Thoracic aorta (tissue), 2 donors: ENCODE measurements at regions not wholly inside any gene's neighbourhood (a gene's known extent, or its start where the extent isn't known, plus 50 kb on each side); places are given as distances from the start of the nearest gene placed in this dataset.

Experiments used
- ATAC-seq: fragments of 150-250 bp; one replicate; pipeline ENCODE4 v1.8.0; 2017; ENCODE audit warnings: low read depth; ENCODE audit not compliant: insufficient number of reproducible peaks, low FRiP score
- DNase-seq: peaks from one replicate; pipeline ENCODE4 v3.0.0-alpha.2; 2020; ENCODE audit warnings: low spot score
- H3K27ac ChIP-seq, 2 donors: fragments of 200-600 bp; sonication (generic); 1 replicate in 1 of 2; 2 replicates in 1 of 2; pipeline ENCODE4 v1.5.1; 2016; ENCODE audit warnings: mild to moderate bottlenecking in 2 of 2, moderate library complexity in 2 of 2
- H3K27me3 ChIP-seq: fragments of 200-600 bp; sonication (generic); replicated peaks from 2 replicates; pipeline ENCODE4 v1.6.0; 2016; ENCODE audit warnings: mild to moderate bottlenecking; ENCODE audit not compliant: insufficient read depth
- H3K36me3 ChIP-seq: fragments of 200-600 bp; sonication (generic); one replicate; pipeline ENCODE4 v1.5.1; 2016
- H3K4me1 ChIP-seq, 2 donors: fragments of 200-600 bp; sonication (generic); 1 replicate in 1 of 2; 2 replicates in 1 of 2; pipeline versions ENCODE4 v1.5.1 to v1.6.0; 2016; ENCODE audit warnings: low read depth in 2 of 2, mild to moderate bottlenecking in 1 of 2; ENCODE audit not compliant: control insufficient read depth in 1 of 2
- H3K4me3 ChIP-seq: fragments of 200-600 bp; sonication (generic); 2 replicates; pipeline ENCODE4 v1.5.1; 2016; ENCODE audit warnings: mild to moderate bottlenecking
- H3K9me3 ChIP-seq: fragments of 200-600 bp; sonication (generic); 2 replicates; pipeline ENCODE4 v1.5.1; 2016
- CTCF ChIP-seq: fragments of 200-600 bp; sonication (generic); IDR thresholded peaks from one replicate; pipeline ENCODE4 v1.5.1; 2019; ENCODE audit warnings: antibody characterized with exemption

GRCh38 chr14:104284107-104284592, 145.8 kb downstream of the KIF26A start:
- DNase-seq: no peak

GRCh38 chr14:104284636-104285507, 146.5 kb downstream of the KIF26A start:
- Histone ChIP-seq H3K27ac (no peak overlapping the region), H3K4me3 (no peak overlapping the region), H3K9me3 (no peaks in the 10 kb centered on the region), H3K36me3 (no peaks in the 10 kb centered on the region), H3K4me1 (no peaks in the 10 kb centered on the region), H3K27me3 (no peaks in the 10 kb centered on the region)
- DNase-seq (no peak), ATAC-seq (no peak)
- TF ChIP-seq CTCF: no peak

More at GRCh38 chr14:104284107-104284592, 145.8 kb downstream of the KIF26A start:
- H3K27ac ChIP-seq: no peak overlapping the region
- TF ChIP-seq CTCF: no peak
- no peaks in the 10 kb centered on the region for H3K9me3 ChIP-seq
- no peaks in the 10 kb centered on the region for H3K36me3 ChIP-seq
- no peak overlapping the region for H3K4me3 ChIP-seq
- H3K4me1 ChIP-seq: no peaks in the 10 kb centered on the region
- H3K27me3 ChIP-seq: no peaks in the 10 kb centered on the region
- ATAC-seq: no peak

GRCh38 chr14:104285508-104285840, 147.1 kb downstream of the KIF26A start:
- Histone ChIP-seq H3K27ac (no peak overlapping the region), H3K4me1 (no peaks in the 10 kb centered on the region), H3K27me3 (no peaks in the 10 kb centered on the region), H3K9me3 (no peaks in the 10 kb centered on the region), H3K36me3 (no peaks in the 10 kb centered on the region), H3K4me3 (no peak overlapping the region)
- no peak for ATAC-seq
- no peak for DNase-seq
- no peak for TF ChIP-seq CTCF

GRCh38 chr14:104286086-104286485, 147.7 kb downstream of the KIF26A start:
- H3K4me3 ChIP-seq: no peak overlapping the region
- DNase-seq (no peak), ATAC-seq (no peak)
- TF ChIP-seq CTCF: no peak
- no peaks in the 10 kb centered on the region for H3K9me3 ChIP-seq
- H3K36me3 ChIP-seq: no peaks in the 10 kb centered on the region
- no peak overlapping the region for H3K27ac ChIP-seq
- H3K4me1 ChIP-seq: no peaks in the 10 kb centered on the region
- no peaks in the 10 kb centered on the region for H3K27me3 ChIP-seq

- no peak overlapping the region for H3K27ac ChIP-seq
- H3K36me3 ChIP-seq: no peaks in the 10 kb centered on the region
- H3K4me3 ChIP-seq: no peak overlapping the region
- TF ChIP-seq CTCF: no peak
- ATAC-seq (no peak), DNase-seq (no peak)
- H3K9me3 ChIP-seq: no peaks in the 10 kb centered on the region
- no peaks in the 10 kb centered on the region for H3K27me3 ChIP-seq
- no peaks in the 10 kb centered on the region for H3K4me1 ChIP-seq
Measured at GRCh38 chr14:104286496-104286895, 148.1 kb downstream of the KIF26A start.
